NCI-H146 (cell line): ENCODE measurements at regions not wholly inside any gene's neighbourhood (a gene's known extent, or its start where the extent isn't known, plus 50 kb on each side); places are given as distances from the start of the nearest gene placed in this dataset.
A peak's percentile ranks its signal among the peaks of the same experiment; 100 is the strongest.
"Not testable (repeated sequence)": the region's sequence is repeated elsewhere in the genome, so short reads cannot be mapped to it uniquely, and the experiment has no call there.

Source experiments
- DNase-seq: peaks from one replicate; lab custom pipeline; 2025; lab: John Stamatoyannopoulos, UW

DNA sequence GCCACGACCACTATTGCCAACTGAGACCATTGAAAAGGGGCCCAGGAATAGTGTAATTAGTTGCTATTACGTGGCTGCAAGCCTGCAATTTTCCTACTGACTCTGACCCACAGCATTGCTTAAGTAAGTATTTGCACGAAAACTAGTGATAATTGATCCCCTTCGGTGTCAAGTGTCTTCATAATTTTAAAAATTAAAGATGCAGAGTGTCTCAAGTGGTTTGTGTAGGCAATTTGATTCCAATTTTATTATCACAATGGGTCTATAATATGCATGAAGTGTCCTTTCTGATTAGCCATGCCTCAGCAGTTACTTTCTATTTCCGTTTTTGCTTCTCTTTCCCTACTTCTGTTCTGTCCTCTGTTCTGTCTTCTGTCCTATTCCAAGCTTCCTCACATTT is 259.2 kb downstream of the C3orf38 start:
- no peak for DNase-seq

DNA sequence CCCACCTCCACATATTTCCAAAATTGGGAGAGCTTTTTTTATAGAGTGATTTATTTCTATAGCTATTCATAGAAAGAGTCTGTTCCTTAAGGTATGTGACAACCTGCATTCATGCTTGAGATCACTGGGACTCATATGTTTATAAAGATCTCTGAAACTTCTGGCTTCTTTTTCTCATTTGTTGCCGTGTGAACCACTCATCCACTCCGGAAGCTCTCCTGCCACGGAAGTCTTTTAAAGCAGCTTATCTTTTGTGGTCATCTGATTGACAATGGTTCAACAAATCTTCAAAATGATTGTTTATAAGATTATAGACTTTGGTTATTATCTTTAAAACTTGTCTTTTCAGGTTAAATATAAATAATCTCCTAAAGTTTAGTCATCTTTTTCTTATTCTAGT is 260.5 kb downstream of the C3orf38 start:
- DNase-seq = no peak

DNA sequence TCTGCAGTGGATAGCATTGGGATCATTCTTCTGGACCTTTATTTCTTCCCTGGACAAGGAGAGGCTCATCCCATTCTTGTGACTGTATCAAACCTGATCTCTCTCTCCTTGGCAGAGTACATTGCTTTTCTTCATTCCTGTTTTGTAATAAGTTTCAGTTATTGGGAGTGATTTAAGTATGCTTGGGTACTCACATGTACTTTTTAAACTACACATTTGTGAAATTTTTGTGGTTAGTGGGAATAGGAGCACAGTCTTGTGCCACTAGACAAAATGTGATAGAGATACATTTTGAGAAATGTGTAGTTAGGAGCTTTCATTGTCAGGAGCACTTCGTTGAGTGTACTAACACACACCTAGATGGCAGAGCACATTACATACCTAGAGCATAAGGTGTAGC is 262.6 kb downstream of the C3orf38 start:
- no peak for DNase-seq

DNA sequence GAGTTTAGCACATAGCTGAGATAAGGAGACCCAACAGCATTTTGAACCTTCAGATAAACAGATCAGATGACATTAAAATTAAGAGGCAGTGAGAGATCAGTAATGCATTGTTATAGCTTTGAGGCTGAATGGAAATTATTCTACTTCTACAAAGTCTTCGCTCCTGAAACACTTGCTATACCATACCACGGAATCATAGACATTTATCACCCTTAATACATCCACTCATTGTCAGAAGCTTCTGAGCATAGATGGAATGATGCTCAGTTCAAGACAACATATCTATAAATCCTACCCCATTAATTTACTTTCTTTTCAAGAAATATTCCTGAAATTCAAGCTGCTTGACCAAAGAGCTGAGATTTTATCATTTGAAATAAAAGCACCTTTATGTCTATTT is 266.7 kb downstream of the C3orf38 start:
- DNase-seq = no peak

DNA sequence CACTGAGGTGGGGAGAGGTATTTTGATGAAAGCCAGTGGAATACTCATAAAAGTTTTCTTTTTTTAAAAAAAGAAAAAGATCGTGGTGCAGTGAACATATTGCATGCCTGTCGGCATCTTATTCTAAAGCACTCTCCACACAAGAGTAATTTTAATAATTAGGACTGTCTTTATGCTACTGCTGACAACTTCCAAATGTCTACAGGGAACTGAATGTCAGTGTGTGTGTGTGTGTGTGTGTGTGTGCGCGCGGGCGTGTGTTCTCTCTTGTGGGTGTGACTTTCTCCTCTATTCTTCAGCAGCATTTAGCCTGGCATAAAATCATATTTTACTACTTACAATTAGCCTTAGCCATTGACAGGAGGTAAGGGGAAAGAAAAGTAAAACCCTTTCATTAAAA is 268.5 kb downstream of the C3orf38 start:
- no peak for DNase-seq

DNA sequence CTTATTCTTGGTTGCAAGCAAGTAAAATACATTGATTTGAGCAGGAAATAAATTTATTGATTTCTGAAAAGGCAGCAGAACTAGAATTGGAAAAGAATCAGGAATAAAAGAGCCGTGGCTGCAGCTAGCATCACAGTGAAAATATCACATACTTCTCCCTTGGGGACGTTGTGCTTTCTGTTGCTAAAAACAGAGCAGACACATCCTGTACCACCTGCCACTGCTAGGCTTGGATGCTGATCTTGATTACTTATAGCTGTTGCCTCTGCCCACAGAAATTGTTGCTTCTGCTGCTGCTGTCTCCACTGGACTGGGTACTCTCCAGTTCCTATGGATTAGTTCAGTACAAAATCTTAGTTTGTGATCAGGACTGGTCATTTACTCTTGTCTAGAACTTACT is 283.8 kb downstream of the C3orf38 start:
- no peak for DNase-seq

DNA sequence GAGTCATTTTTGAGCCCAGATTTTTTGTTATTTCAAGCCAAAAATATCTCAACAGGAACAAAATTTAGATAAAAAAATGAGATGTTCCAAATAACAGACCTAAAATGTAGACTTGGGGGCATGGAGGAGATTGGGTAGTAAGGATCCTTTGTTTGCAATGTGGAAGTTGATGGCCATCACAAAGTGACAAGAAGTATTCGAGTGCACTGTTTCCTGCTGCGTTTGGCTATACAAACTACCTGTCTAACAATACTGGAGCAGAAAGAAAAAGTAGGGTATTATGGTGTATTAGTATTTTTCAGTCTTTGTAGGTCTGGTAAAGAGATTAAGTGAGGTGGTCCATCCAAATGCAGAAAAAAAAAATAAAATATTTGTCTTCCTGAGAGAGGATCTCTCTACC is 284.2 kb downstream of the C3orf38 start:
- no peak for DNase-seq

DNA sequence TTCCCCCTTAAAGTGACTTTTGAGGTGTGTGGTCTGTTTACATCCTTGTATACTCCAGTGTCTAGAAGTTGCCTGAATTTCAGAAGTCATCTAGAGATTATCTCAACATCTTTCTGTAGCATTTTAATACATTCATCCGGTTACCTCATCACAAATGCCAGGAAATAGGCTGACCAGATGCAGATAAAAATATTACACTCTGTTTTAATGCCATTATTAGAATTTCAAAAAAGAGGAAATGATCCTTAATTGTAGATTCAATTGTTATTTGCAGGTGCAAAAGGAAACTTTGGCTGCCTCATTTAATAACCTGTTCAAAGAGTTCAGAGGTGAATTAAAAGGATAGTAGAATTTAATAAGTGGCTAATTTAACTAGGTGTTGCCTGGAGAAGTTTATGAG is 290.9 kb downstream of the C3orf38 start:
- no peak for DNase-seq

DNA sequence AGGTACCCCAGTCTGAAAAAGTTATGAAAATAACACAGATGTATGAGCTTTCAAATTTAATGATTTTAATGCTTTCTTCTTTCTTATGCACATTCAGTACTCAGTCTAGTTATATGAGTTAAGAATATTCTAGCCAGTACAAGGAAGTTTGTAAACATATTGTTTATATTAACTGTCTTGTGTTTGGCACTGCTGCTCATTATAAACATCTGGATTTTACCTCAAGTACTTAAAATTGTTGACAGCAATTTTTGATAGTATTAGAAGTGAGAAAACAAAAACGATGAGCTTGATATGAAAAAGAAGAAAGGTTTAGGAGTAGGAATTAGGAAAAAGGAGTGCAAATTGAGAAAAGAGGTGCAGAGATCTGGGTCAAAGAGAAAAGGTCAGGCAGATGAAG is 293.3 kb downstream of the C3orf38 start:
- no peak for DNase-seq

DNA sequence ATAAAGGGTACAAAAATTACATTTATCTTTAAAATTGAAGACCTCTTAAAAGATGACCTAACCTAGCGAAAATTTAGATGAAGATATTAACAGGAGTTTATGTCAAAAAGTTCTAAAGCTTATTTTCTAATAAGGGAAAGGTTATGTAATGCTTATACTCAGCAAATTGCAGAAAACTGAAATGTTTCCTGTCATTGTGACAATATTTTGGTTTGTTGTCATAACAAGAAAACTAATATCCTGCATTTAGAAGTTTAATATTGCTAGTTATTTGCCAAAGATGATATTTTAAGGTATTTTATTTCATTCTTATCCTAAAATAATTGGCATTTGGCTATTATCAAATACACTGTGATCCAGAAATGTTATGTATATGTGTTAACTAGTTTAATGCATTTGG is 294.5 kb downstream of the C3orf38 start:
- no peak for DNase-seq

DNA sequence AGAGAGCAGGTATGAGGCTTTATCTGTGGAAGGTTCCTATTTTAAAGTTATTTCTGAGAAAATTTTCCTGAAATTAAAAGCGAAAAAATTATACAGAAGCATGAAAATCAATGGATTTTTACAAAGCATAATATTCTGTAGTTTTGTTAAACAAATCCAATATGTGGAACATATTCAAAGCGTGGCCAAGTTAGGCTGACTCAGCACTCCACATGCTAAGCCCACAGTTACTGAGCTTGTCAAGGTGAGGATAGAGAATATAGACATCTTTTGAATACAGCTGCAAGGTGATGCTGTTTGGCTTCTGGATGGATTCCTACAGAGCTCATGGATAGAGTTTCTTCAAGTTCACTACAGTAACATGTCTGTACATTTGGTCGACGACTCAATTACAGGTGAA is 302.5 kb downstream of the C3orf38 start:
- DNase-seq = no peak

DNA sequence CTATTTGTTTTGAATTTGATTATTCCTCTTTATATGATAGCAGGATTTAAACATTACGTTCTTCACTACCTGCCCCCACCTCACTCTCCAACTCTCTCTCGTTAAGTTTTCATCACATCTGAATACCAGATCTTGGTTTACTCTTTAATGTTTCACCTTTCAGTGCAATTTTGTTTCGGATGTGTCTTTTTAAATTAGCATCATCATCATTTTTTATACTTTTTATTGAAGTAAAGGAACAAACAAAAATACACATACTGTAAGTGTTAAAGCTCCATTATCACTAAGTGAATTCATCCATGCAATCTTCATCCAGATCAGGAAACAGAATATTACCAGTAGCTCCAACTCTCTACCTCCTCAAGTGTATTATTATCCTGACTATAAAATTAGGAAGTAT is 310.6 kb downstream of the C3orf38 start:
- no peak for DNase-seq

DNA sequence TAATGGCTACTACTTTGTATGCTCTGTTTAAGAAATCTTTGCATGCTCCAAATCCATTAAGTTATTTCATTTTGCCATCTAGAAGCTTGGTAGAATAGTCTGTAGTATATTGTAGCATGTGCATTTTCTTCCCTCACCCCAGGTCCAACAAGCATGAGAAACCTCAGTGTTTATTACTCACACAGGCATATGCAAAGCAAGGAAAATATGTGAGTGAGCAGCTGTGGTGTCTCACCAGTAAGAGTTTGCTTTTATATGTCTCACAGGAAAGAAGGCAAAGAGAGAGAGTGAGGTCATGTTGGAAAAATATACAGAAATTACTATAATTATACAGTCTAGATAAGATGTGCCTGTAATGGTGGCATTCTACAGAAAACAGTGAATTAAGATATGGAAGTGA is 312.5 kb downstream of the C3orf38 start:
- no peak for DNase-seq

DNA sequence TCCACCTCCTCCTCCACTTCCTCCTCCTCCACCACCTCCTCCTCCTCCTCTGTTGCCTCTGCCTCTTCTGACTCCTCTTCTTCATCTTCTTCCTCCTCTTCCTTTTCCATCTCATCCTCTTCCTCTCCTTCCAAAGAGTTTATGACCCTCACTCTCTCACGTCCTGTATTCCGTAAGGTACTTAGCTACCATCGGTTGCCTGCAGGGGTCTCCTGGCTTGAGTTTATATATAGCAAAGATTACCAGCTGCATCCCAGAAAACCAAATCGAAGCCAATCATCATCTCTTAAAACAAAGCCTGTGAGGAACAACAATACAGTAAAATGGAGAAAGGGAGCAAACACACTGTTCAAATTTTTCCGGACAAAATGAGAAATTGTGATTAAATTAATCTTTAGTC is 317.4 kb downstream of the C3orf38 start:
- DNase-seq = no peak

DNA sequence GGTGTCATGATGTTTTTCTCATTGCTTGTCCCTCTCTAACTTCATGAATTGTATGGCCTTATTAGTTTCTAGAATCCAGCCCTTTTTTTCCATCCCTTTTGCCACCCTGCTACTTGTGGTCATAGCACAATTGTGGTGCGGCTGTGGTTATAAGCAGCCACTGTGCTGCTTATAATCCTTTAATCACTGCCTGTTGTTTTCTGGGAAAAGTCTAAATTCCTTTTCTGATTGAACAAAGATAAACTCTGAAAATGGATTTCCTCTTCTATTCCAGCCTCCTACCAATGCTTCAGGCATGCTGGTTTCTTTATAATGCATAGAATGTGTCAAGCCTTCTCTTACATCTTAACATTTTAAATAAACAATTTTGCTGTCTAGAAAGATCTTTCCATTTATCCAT is 319.5 kb downstream of the C3orf38 start:
- no peak for DNase-seq

DNA sequence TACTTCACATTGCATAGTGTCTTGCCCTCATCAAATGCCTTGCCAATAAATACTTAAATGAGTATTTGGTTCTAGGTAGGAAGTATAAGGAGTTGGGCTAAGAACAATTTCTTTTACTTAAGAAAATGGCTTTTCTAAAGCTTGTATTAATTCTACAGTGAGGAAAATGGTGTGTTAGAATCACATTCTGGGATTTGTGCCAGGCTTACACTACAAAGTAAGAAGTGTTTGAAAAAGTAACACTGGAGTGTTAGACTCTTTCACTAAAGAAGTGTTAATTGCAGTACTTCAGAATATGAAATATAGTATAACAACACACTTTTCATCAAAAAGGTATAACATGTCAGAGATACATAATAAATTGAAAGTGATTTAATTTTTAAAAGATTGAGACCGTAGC is 328.7 kb downstream of the C3orf38 start:
- DNase-seq = no peak

DNA sequence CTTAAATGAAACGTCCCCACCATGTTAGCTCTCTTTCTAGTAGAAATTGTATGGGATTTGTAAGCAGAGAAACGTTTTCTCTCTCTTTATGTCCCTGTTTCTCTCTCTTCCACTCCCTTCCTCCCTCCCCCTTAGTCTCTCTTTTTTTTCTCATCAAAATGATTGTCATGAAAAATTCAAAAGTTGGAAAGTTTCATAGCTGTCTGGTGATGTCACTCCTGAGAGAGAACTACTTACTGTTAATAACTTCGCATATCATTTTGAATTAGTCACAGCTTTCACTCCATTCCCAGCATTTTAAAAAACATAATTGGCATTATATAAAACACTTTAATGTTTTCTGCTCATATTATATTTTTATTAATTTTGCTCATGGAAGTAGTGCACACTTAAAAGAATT is 331.1 kb downstream of the C3orf38 start:
- DNase-seq = no peak

DNA sequence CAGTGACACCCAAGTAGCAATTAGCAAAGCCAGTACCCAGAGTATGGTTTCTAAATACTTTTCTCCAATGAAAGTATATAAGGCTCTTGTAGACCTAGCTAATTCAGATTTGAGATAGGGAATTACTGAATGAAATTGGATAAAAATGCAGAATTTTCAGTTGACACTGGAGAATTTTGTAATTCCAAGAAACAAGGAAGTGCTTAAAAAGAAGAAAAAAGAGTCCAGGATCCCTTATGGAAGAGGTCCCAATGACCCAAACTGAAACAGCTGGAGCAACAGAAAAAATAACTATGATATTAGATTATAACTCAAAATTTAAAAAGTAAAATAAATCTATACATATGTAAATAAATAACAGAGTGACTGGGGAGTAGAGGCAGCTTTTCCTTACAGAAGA is 335.2 kb downstream of the C3orf38 start:
- DNase-seq = no peak

DNA sequence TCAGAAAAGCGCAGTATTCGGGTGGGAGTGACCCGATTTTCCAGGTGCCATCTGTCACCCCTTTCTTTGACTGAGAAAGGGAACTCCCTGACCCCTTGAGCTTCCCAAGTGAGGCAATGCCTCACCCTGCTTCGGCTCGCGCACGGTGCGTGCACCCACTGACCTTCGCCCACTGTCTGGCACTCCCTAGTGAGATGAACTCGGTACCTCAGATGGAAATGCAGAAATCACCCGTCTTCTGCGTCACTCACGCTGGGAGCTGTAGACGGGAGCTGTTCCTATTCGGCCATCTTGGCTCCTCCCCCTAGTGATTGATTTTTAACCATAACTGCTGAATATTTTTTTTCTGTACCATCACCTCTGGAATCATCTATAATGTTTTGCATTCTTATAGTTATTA is 359.1 kb downstream of the C3orf38 start:
- DNase-seq = not testable (repeated sequence)

DNA sequence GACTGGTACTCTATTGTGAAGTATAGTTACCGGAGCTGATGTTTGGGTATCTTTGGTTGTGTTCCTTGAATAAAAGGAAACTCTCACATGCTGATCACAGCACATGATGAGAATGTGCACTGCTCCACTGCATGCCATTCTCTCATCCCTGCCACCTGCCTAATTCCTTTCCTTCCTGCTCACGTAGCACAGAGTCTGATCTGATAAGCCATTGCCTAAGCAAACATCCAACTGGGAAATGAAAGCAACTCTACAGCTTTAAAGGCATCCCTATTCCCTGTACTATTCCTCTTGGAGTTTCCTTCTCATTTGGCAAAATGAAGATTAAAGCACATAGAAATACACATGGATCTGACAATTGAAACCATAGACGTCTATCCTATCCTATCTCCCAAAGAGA is 359.8 kb downstream of the C3orf38 start:
- peak; percentile 1 for DNase-seq

DNA sequence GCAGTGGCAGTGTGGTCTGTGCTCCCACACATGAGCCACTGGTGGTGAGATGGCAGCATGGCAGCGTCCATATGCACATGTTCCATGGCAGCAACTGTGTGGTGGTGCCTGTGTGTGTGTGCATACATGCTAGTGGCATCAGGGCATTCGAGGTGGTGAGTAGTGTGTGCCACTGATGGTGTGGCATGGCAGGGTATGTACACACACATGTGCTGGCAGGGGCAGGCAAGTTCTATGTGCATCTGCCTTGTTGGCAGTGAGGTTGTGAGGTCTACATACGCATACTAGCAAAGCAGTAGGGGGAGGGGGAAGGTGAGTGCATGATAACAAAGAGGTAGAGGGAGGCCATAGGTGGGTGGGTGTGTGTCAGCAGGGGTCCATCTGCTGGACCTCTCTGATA is 378.7 kb downstream of the C3orf38 start:
- no peak for DNase-seq

DNA sequence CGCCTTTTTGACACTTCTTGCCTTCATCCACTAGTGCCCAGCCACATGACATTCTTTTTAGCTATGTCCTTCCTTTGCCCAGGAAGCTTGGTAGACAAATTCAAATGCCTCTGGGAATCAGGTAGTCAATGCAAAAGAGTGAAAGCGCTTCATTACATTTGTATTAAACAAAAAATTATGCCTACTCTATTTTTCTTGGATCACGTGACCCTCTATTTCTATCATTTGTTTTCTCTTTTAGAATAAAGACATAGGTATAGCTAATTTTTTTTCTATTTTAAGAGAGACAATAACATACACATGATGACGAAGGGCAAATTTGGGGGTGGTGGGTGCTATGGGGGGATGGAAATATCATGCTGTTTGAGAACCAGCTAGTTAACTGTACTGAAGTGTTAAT is 384.8 kb downstream of the C3orf38 start:
- DNase-seq = no peak

DNA sequence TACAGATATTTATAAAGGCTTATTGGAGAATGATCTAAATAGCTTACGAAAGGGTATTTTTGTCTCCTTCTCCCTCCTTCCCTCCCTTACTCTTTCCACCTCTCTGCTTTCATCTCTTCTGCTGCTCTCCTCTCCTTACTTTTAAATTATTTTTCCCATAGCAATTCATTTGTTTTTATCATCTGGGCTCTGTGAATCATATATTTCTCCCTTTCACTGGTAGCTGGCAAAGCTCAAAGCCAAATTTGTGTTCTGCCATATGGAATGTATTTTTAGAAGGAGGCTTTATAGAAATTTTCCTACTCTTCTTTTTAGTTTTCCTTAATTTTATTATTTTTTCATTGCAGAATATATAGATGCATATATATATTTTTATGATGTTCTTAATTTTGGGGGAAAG is 385.8 kb downstream of the C3orf38 start:
- DNase-seq = no peak

DNA sequence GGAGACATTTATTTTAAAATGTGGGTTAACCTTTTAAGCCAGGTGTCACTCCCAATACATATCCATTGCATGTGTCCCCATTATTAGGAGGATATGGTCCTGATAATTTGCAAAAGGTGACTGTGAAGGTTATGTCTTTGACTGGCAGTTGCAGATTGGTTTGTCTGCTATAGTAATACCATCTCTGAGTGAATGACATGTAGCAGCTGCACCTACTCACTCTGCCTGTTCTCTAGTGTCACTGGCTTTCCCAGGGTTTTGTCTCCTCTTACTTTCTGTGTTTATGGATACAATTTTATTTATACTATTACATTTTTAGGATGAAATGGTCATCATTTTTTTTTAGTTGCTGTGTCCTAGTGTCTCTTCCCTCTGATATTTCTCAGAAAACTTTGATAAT is 393.2 kb downstream of the C3orf38 start:
- no peak for DNase-seq

DNA sequence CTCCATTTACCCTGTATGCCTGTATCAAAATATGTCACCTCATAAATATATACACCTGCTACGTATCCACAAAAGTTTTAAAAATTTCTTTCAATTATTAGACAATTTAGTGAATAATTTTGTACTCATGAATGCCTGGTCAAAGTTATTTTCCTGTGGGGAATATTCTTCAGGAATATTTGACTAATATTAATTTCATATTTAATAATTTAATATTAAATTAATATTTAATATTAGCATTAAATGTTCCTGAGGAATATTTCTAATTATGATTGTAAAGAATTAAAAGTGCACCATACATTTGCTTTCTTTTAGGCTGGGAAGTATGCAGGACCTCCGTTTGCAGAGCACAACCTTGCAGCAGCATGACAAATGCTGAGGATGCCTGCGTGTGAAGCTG is 422.7 kb downstream of the C3orf38 start:
- DNase-seq = no peak
